PC-3 (cell line): ENCODE measurements at regions not wholly inside any gene's neighbourhood (a gene's known extent, or its start where the extent isn't known, plus 50 kb on each side); places are given as distances from the start of the nearest gene placed in this dataset.

ENCODE experiments used
- ATAC-seq: fragments of 200-7000 bp; cut with Tn5 transposase; 2 replicates; pipeline ENCODE4 v1.9.1; 2020; ENCODE audit warnings: mild to moderate bottlenecking, moderate library complexity
- BruUV-seq: library from RNA; stranded (reverse); fragments of 400-500 nt; replicated peaks from 2 replicates; lab custom pipeline; 2021; lab: Mats Ljungman, UMichigan
- CTCF ChIA-PET: fragments of 300-600 bp; sonication (Branson Sonifier 250); formaldehyde crosslinking; loops from one replicate; lab custom pipeline; 2022; ENCODE audit warnings: antibody characterized with exemption; lab: Charles Lee
- POLR2A ChIA-PET: fragments of 300-600 bp; sonication (Branson Sonifier 250); formaldehyde crosslinking; loops from one replicate; lab custom pipeline; 2022; ENCODE audit warnings: antibody characterized with exemption; ENCODE audit not compliant: unreplicated experiment; lab: Charles Lee
- DNase-seq: peaks from one replicate; pipeline ENCODE4 v3.0.0-alpha.2; 2015
- H2AFZ ChIP-seq: fragments of 300-600 bp; sonication (generic); 2 replicates; pipeline ENCODE4 v1.6.0; 2016; ENCODE audit warnings: antibody characterized with exemption, low read length
- H3F3A ChIP-seq: fragments of 300-600 bp; sonication (generic); one replicate; pipeline ENCODE4 v1.6.0; 2017; ENCODE audit warnings: antibody characterized with exemption, low read length, control low read depth, mild to moderate bottlenecking; ENCODE audit not compliant: unreplicated experiment
- H3K27ac ChIP-seq: fragments of 300-600 bp; sonication (generic); 2 replicates; pipeline ENCODE4 v1.5.1; 2016; ENCODE audit warnings: mild to moderate bottlenecking, low read length
- H3K27me3 ChIP-seq: fragments of 300-600 bp; sonication (generic); 2 replicates; pipeline ENCODE4 v1.6.1; 2016; ENCODE audit warnings: low read length, mixed read lengths
- H3K36me3 ChIP-seq: fragments of 300-600 bp; sonication (generic); 2 replicates; pipeline ENCODE4 v1.6.1; 2016; ENCODE audit warnings: low read depth, mixed run types, low read length, mixed read lengths
- H3K4me1 ChIP-seq: fragments of 300-600 bp; sonication (generic); 2 replicates; pipeline ENCODE4 v1.5.1; 2016; ENCODE audit warnings: low read length; ENCODE audit not compliant: insufficient read depth
- H3K4me2 ChIP-seq: fragments of 300-600 bp; sonication (generic); 2 replicates; pipeline ENCODE4 v1.6.0; 2016; ENCODE audit warnings: low read length
- H3K4me3 ChIP-seq: fragments of 300-600 bp; sonication (generic); 2 replicates; pipeline ENCODE4 v1.5.1; 2016; ENCODE audit warnings: mild to moderate bottlenecking, low read length, mixed read lengths
- H3K79me2 ChIP-seq: fragments of 300-600 bp; sonication (generic); 2 replicates; pipeline ENCODE4 v1.6.1; 2017; ENCODE audit warnings: low read length, mixed read lengths
- H3K9ac ChIP-seq: fragments of 300-600 bp; sonication (generic); 2 replicates; pipeline ENCODE4 v1.6.0; 2016; ENCODE audit warnings: mild to moderate bottlenecking, low read length
- H3K9me2 ChIP-seq: fragments of 300-600 bp; sonication (generic); replicated peaks from 2 replicates; pipeline ENCODE4 v1.6.1; 2016; ENCODE audit warnings: mixed run types, low read length, mixed read lengths
- H3K9me3 ChIP-seq: fragments of 300-600 bp; sonication (generic); 2 replicates; pipeline ENCODE4 v1.6.1; 2016; ENCODE audit warnings: low read length, mixed read lengths
- H4K20me1 ChIP-seq: fragments of 300-600 bp; sonication (generic); 2 replicates; pipeline ENCODE4 v1.6.1; 2016; ENCODE audit warnings: low read length, mixed read lengths
- EZH2 ChIP-seq: fragments of 300-600 bp; sonication (generic); IDR thresholded peaks from one replicate; pipeline ENCODE4 v1.6.1; 2017; ENCODE audit warnings: antibody characterized with exemption, mild to moderate bottlenecking, low read length; ENCODE audit not compliant: unreplicated experiment
- EZH2phosphoT487 ChIP-seq: fragments of 300-600 bp; sonication (generic); IDR thresholded peaks from 2 replicates; pipeline ENCODE4 v1.6.1; 2018; ENCODE audit warnings: mild to moderate bottlenecking, antibody characterized with exemption, low read length, borderline replicate concordance
- intact Hi-C: fragments of 100-400 bp; cut with micrococcal nuclease; formaldehyde crosslinking; loops from 2 replicates; pipeline ENCODE4 v1.9.0; 2023
- TF ChIP-seq, protein P1 (sequence below): fragments of 300-600 bp; sonication (generic); conservative IDR thresholded peaks from 2 replicates; pipeline ENCODE4 v1.5.1; 2017; ENCODE audit warnings: antibody characterized with exemption, low read depth, mild to moderate bottlenecking, low read length

DNA sequence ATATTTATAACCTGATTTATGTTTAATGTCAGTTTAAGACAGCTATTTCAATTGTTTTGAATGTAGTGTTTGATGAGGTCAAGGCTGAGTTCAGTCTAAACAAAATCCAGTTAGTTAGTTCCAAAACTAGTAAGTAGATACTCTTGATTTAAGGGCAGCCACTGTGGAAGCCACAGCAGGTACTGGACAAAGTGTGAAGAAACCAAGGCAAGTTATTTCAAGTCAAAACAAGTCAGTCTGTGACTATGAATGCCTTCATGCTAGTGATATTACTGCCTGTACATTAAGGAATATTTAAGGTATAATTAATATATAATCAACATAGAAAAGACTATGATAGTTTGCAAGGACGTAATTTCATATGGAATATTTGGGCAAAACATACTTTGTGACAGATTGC lies 362.3 kb downstream of the DMRTA1 start:
- BruUV-seq = no TSS peak

DNA sequence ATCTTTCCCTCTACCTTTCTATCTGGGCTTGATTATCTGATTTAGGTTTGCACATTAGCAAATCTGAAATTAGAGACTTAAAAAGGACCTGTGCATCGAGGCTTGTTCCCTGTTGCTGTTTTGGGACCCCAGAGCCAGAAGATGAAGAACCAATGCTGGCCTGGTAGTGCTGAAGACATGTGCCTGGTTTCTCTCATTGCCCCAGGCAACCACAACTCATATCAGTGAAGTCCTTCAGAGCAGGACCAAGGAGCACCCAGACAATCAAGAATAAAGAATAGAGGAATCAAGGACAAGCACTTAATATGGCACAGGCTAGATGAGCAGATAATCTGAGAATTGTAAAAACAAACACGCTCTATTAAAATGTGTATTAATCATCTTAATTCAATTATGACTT lies 362.7 kb downstream of the DMRTA1 start:
- no peak overlapping the region for H3K4me2 ChIP-seq
- CTCF ChIA-PET = no interaction called here

More for the DNA sequence above, 362.3 kb downstream of the DMRTA1 start:
- no peak for TF ChIP-seq EZH2phosphoT487
- TF ChIP-seq, protein P1, sequence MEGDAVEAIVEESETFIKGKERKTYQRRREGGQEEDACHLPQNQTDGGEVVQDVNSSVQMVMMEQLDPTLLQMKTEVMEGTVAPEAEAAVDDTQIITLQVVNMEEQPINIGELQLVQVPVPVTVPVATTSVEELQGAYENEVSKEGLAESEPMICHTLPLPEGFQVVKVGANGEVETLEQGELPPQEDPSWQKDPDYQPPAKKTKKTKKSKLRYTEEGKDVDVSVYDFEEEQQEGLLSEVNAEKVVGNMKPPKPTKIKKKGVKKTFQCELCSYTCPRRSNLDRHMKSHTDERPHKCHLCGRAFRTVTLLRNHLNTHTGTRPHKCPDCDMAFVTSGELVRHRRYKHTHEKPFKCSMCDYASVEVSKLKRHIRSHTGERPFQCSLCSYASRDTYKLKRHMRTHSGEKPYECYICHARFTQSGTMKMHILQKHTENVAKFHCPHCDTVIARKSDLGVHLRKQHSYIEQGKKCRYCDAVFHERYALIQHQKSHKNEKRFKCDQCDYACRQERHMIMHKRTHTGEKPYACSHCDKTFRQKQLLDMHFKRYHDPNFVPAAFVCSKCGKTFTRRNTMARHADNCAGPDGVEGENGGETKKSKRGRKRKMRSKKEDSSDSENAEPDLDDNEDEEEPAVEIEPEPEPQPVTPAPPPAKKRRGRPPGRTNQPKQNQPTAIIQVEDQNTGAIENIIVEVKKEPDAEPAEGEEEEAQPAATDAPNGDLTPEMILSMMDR = no peak
- TF ChIP-seq EZH2 = no peak
- no peaks in the 10 kb centered on the region for H3K27me3 ChIP-seq
- H3K9ac ChIP-seq = no peak overlapping the region
- H3K4me3 ChIP-seq = no peak overlapping the region
- H3K9me2 ChIP-seq = no peaks in the 10 kb centered on the region
- intact Hi-C loops = no loop called here
- H2AFZ ChIP-seq = no peak overlapping the region
- H4K20me1 ChIP-seq = no peaks in the 10 kb centered on the region
- no peak overlapping the region for H3K27ac ChIP-seq
- ChIA-PET POLR2A (no interaction called here), CTCF (no interaction called here)
- H3K4me1 ChIP-seq = no peaks in the 10 kb centered on the region
- no peaks in the 10 kb centered on the region for H3F3A ChIP-seq
- H3K79me2 ChIP-seq = no peaks in the 10 kb centered on the region
- H3K36me3 ChIP-seq = no peaks in the 10 kb centered on the region
- no peaks in the 10 kb centered on the region for H3K9me3 ChIP-seq
- ATAC-seq (no peak), DNase-seq (no peak)
- H3K4me2 ChIP-seq = no peak overlapping the region

DNA sequence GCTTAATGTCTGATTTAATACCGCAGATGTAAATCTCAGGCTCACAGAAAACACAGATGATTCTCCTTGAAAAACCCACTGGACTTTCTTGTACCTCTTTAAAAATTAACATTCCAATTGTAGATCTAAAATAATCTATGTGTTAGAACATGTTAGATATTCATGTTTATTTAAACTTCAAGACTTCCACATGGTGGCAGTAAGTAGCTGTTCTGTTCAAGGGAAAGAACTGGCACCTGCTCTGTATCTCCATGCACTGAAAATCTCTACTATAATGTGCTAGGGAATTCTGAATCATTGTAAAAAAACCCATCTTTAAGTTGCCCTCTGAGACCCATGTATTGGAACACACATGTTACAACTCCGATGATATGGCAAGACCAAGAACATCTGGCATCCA lies 366.9 kb downstream of the DMRTA1 start:
- no peaks in the 10 kb centered on the region for H3K4me1 ChIP-seq
- no peak overlapping the region for H3K27ac ChIP-seq
- no peak overlapping the region for H3K4me2 ChIP-seq
- no peaks in the 10 kb centered on the region for H3K79me2 ChIP-seq
- no peaks in the 10 kb centered on the region for H3K27me3 ChIP-seq
- TF ChIP-seq, protein P1 = no peak; the same call in 1 of the 2 replicates
- no peak for TF ChIP-seq EZH2phosphoT487
- TF ChIP-seq EZH2 = no peak
- H3F3A ChIP-seq = no peaks in the 10 kb centered on the region
- H3K9ac ChIP-seq = no peak overlapping the region
- no TSS peak for BruUV-seq
- ATAC-seq (no peak), DNase-seq (no peak)
- CTCF ChIA-PET = no interaction called here
- H3K36me3 ChIP-seq = no peaks in the 10 kb centered on the region
- H3K4me3 ChIP-seq = no peak overlapping the region
- no peaks in the 10 kb centered on the region for H3K9me3 ChIP-seq
- H4K20me1 ChIP-seq = no peaks in the 10 kb centered on the region
- intact Hi-C loops = no loop called here
- H3K9me2 ChIP-seq = no peaks in the 10 kb centered on the region
- H2AFZ ChIP-seq = no peak overlapping the region
- POLR2A ChIA-PET = no interaction called here

More for the DNA sequence above, 362.7 kb downstream of the DMRTA1 start:
- Histone ChIP-seq H3K9ac (no peak overlapping the region), H3K9me2 (no peaks in the 10 kb centered on the region), H3K27me3 (no peaks in the 10 kb centered on the region), H2AFZ (no peak overlapping the region), H4K20me1 (no peaks in the 10 kb centered on the region), H3K4me1 (no peaks in the 10 kb centered on the region), H3K36me3 (no peaks in the 10 kb centered on the region), H3F3A (no peaks in the 10 kb centered on the region), H3K4me3 (no peak overlapping the region), H3K27ac (no peak overlapping the region), H3K9me3 (no peaks in the 10 kb centered on the region), H3K79me2 (no peaks in the 10 kb centered on the region)
- DNase-seq = no peak
- intact Hi-C loops = no loop called here
- no TSS peak for BruUV-seq
- TF ChIP-seq EZH2 (no peak), EZH2phosphoT487 (no peak)
- TF ChIP-seq, protein P1 = no peak
- no peak for ATAC-seq
- POLR2A ChIA-PET = no interaction called here
